ENCODE measurements at regions not wholly inside any gene's neighbourhood (a gene's known extent, or its start where the extent isn't known, plus 50 kb on each side); places are given as distances from the start of the nearest gene placed in this dataset.

DNA sequence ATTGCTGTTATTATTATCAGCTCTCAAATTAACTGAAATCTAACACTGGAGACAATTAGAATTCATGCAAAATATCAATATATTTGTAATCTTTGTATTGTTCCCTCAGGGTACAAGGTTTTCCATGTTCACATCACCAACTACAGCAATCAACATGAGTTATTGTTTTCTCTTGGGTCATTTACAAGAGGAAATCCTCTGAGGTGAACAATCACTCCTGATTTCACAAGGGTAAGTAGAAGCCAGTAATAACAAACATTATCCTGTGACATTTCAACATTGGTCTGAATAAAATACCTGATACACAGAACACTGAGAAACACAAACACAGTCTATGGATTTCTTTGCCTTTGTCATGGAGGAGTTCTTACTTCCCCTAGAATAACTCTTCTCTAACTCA lies 174.0 kb downstream of the SUCNR1 start:
- TF ChIP-seq, protein P1, sequence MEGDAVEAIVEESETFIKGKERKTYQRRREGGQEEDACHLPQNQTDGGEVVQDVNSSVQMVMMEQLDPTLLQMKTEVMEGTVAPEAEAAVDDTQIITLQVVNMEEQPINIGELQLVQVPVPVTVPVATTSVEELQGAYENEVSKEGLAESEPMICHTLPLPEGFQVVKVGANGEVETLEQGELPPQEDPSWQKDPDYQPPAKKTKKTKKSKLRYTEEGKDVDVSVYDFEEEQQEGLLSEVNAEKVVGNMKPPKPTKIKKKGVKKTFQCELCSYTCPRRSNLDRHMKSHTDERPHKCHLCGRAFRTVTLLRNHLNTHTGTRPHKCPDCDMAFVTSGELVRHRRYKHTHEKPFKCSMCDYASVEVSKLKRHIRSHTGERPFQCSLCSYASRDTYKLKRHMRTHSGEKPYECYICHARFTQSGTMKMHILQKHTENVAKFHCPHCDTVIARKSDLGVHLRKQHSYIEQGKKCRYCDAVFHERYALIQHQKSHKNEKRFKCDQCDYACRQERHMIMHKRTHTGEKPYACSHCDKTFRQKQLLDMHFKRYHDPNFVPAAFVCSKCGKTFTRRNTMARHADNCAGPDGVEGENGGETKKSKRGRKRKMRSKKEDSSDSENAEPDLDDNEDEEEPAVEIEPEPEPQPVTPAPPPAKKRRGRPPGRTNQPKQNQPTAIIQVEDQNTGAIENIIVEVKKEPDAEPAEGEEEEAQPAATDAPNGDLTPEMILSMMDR (IDR thresholded peaks at IDR 0.05; ENCODE audit: low read length), result no peak
- TF ChIP-seq EZH2 (optimal IDR thresholded peaks at IDR 0.05; ENCODE audit: low read depth, low read length), result no peak

All from MM.1S (cell line).